ENCODE measurements at regions not wholly inside any gene's neighbourhood (a gene's known extent, or its start where the extent isn't known, plus 50 kb on each side); places are given as distances from the start of the nearest gene placed in this dataset.
"Not testable (repeated sequence)": the region's sequence is repeated elsewhere in the genome, so short reads cannot be mapped to it uniquely, and the experiment has no call there.

DNA sequence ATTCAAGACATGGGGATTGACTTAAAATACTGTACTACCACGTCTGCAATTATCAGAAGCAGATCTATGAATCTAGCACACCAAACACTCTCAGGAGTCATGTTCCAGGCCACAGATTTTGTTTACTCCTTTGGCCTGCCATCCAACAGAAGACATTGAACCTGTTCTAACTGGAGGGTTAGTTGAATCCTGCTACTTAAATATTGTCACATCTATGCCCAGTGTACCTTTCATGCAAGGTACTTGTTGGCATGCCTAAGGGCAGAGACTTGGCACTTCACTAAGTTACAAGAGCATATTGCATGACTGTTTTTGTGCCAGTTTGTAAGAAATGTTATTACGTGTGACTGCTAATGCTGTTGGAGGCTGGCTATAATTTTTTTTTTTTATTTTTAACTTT lies 126.9 kb upstream of the BCOR start:
- DNase-seq: no peak

DNA sequence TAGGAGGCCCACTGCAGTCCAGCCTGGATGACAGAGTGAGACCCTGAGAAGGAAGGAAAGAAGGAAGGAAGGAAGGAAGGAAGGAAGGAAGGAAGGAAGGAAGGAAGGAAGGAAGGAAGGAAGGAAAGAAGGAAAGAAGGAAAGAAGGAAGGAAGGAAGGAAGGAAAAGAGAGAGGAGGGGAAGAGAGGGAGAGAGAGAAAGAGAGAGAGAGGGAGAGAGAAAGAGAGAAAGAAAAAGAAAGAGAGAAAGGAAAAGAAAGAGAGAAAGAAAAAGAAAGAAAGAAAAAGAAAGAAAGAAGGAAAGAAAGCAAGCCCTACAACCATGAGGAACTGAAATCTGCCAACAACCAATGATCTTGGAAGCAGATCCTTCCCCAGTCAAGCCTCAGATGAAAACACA lies 124.9 kb upstream of the BCOR start:
- DNase-seq: not testable (repeated sequence)

DNA sequence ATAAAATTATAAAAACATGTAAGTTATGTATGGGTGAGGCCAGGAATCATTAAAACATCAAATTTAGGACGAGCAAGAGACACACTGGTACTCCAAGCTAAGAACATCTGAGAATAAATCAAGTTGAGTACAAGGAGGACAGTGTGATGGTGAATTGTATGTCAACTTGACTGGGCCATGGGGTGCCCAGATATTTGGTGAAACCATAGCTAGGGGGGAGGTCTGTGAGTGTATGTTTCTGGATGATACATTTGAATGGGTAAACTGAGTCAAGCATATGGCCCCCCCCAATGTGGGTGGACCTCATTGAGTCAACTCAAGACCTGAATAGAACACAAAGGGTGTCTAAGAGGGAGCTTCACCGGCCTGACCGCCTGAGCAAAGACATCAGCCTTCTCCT lies 115.3 kb upstream of the BCOR start:
- no peak for DNase-seq

DNA sequence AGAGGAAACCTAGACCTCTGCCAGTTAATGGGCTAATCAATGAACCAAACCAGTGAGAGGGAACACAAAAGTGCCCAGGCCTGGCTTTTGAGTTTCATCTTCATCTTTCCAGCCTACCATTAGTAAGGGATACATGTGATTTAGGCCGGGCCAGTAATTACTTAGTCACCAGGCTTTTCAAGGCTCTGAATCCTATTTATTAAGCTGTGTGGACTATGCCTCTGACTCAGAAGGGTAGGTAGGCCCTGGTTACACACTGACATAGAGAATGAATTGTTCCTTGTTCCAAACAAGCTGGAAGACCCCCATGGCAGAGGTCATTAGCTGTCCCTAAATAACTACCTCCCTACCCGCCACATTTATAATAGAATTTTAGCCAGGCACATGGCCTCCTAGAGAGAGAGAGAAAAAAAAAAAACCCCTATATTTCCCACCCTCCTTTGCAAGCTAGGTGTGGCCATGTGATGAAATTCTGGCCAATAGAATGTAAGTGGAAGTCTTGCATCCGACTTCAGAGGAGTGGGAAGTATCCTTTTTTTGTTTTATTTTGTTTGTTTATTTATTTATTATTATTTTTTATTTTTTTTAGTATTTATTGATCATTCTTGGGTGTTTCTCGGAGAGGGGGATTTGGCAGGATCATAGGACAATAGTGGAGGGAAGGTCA lies 112.3 kb upstream of the BCOR start:
- DNase-seq: no peak

DNA sequence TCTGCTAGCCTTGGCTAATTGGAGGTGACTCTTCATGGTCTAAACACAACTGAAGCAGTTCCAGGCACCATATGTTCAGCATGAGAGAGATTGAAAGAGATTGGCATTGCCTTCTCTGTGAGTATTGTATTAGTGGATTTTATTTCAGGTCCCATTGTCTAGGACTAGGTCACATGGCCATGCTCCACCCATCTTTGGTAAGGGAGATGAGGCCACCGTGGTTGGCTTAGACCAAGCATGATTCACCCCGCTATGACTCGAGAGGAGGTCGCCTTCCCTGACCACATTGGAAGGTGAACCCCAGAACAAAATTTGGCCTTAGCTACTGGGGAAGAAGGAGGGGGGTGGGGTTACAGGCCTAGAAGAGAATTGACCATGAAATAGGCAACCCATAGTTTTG lies 109.9 kb upstream of the BCOR start:
- no peak for DNase-seq

DNA sequence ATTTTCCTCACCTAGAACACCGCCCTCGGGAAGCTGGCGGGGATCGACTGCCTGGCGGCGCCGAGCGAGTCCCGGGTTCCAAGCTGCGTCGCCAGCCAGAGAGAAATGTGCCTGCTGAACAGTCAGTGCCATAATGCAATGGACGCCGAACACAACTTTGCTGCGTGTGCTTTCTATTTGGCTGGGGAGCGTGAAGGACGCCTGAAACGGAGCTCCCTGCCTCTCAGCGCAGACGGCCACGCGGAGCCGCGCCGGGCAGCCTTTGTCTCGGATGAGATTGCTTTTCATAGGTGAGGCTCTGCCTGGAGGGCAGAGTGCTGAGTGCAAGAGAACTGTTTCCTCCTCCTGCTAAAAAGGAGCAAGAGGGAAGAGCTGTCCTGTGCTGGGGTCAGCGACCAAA lies 107.7 kb upstream of the BCOR start:
- no peak for DNase-seq

DNA sequence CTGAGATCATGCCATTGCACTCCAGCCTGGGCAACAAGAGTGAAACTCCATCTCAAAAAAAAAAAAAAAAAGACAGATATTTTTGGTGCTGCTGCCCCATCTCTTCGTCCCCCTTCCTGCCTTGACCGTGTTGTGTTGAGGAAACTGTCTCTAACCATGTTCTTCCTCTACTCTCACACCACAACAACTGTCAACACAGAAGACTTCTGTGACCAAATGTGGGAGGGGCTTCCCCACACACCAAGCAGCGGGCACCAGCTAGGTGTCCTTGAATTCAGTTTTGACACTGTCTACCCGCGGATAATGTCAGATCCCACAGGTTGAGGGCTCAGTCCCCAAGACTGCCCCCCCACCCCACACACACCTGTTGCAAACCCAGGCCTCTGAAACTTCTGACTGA lies 104.7 kb upstream of the BCOR start:
- no peak for DNase-seq

DNA sequence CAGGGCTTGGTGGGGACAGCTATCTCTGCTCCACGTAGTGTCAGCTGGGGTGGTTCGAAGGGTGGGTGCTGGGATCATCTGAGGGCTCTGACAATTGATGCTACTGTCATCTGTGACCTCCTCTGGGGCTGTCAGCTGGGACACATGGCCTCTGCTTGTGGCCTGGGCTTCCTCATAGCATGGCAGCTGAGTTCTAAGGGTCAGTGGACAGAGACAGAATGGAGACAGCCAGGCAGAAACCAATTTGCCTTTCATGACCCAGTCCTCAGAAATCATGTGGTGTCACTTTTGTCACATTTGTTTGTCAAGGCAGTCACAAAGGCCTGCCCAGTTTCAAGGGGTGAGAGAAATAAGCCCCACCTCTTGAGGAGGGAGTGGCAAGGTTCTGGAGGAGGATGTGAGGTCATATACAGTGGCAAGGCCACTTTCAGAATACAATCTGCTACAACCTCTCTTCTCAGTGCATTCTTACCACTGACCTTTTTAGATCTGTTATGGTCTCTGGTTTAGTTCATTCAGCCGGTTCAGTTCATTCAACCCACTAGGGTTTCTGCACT lies 103.6 kb upstream of the BCOR start:
- no peak for DNase-seq

DNA sequence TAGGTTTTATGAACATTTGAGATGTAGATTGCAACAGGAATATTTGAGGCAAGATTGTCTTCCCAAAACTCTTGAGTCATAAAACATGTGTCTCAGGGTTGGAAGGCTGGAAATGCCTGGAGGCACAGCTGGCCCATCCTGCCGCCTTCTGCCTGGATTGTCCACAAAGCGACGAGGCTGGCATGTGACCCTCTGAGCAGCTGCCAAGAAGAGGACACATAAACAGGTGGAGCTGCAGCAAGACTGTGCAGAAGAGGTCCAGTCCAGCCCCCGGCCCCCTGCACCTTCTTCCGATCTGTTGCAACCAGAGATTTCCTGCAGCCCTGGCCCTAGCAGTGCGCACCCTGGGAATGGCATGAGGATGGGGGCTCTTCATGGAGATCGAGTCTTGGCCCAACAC lies 101.9 kb upstream of the BCOR start:
- DNase-seq: no peak

DNA sequence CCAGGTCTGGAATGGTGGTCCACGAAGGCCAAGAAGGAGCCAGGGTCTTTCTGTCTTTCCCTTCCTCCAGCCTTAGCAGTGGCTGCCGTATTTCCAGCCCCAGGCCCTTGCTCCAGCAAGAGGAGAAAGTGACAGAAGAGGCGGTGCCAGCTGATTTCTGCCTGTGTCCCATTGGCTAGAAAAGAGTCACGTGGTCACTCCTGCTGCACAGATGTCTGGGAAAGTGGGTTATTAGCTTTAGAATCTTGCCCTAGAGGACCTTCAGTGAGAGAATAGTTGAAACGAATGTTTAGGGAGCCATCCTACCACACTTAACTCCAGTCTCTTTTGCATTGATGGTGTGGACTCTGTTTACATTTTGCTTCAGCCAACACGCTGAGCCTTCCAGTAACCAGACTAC lies 99.3 kb upstream of the BCOR start:
- DNase-seq: no peak

DNA sequence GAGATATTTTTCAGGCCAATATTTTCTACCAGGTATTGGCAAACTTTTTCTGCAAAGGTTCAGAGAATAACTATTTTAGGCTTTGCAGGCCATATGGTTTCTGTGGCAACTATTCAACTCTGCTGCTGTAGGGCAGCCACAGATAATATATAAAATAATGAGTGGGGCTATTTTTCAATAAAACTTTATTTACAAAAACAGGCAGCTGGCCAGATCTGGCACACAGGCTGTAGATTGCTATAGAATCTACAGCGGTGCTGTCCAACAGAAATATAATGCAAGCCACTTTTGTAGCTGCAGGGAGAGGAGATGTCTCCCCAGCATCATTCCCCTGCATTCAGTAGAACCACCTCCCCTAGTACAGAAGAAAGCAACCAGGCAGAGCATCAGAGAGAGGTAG lies 97.6 kb upstream of the BCOR start:
- DNase-seq: no peak

DNA sequence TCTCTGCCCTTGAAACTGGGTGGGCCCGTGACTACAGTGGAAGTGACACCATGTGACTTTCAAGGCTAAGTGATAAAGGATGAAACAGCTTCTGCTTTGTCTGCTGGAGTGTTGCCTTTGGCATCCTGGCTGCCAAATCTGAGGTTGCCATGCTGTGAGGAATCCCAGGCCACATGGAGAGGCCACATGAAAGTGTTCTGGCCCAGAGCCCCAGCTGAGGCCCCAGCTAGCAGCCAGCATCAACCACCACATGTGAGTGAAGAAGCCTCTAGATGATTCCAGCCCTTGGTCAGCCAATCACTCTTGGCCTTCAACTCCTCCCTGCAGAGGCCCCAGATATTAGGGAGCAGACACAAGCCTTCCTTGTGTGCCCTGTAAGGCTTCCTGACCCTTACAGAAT lies 94.4 kb upstream of the BCOR start:
- DNase-seq: no peak

DNA sequence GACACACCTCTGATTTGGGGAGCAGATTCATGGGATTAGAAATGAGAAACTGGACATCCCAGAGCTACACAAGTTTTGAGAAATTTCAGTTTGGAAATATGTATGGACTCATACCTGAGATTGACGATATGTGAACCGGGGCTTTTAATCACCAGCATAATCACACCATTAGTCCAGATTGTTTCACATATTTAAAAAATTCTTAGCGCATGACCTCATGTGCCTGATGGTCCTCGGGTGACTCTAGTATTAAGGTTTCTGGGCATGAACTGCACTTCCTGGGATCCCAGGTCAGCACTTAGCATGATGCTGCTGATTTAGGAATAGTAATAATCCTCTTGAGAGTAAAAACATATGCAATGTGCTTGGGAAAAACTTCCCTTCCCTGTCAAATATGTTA lies 91.9 kb upstream of the BCOR start:
- DNase-seq: no peak

DNA sequence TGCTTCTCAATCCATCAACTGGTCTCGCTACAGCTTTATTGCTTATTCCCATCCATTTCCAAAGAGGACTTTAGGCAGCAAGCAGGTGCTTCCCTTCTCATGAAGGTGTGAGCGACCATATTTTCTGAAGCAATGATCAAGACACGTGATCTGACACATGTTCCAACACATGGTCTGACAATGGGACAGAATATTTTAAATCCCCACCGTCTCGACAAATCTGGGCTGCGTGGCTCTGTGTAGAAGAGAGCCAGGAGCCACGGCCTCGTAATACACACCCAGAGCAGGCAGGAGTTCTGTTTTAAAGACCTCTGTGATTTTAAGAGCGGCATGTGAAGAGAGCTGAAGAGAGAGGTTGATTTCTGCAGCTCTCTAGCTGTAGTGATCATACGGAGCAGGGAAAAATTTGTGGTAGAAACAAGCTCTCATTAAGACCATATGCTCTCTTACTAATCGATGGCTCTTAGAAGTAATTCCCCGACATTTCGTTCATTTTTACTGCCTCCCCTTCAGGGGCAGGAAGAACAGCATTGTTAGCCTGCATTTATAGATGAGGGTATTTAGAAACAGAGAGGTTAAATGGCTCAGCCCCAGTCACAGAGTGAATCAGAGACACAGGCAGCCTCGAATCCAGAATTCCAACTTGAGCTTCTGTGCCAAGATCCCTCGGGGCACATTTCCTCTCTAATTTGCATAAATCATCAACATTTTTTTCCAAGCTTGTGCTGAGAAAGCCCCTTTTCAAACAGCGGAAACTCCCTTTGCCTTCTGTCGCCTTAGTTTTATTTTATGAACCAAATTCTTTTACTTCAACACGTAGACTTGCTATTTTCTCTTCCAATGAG lies 91.0 kb upstream of the BCOR start:
- no peak for DNase-seq

DNA sequence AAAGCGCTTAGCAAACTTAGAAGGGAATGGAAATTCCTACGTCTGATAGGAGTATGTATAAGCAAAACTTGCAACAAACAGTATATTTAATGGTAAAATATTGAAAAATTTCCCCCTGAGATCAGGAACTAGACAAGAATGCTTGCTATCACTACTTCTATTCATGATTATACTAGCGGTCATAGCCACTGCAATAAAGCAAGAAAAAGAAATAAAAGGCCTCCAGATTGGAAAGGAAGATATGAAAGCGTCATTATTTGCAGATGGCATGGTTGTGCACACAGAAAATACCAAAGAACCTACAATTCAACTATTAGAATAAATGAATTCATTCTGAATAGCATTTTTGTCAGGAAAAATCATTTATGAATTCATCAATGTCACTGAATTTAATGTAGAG lies 87.2 kb upstream of the BCOR start:
- DNase-seq: no peak

DNA sequence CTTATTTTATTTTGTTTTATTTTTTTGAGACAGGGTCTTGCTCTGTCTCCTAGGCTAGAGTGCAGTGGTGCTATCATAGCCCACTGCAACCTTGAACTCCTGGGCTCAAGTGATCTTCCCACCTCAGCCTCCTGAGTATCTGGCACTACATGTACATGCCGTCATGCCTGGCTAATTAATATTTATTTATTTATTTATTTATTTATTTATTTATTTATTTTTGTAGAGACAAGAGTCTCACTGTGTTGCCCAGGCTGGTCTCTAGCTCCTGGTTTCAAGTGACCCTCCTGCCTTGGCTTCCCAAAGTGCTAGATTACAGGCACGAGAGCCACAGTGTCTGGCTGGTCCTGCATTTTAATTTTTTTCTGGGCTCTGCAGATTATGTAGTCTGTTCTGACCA lies 84.9 kb upstream of the BCOR start:
- no peak for DNase-seq

DNA sequence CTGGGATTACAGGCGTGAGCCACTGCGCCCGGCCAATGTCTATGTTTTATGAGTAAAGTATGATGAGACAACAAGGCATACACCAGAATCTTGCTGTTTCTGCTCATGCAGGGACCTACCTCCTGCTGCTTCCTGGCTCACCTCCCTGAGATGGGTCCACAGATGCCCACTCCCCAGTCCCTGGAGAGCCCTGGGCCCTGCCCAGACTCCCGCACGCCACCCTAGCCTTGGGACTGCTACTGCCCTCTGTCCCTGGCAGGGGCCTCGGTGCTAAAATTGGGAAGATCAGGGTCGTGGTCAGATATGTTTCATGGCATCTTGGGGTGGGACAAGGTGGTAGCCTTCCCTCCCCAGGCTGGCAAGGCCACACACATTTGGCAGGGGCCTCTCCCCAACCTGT lies 84.3 kb upstream of the BCOR start:
- no peak for DNase-seq

DNA sequence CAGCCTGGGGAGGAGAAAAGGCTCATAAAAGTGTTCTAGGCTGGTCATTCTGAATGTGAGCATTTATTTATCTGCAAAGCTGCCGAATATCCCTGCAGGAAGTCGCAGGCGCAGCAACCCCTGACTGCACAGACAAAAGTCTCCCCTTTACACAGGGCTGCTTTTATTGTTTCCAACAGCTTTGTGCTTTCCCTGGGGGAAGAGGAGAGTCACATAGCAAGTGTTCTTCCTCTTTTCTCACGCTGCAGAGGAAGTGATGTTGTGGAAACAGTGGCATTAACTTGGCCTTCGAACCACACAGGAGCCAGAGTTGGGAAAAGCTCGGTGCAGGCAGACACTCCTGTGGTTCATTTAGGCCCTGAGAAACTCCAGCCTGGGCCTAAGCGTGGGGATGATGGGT lies 81.5 kb upstream of the BCOR start:
- DNase-seq: no peak

DNA sequence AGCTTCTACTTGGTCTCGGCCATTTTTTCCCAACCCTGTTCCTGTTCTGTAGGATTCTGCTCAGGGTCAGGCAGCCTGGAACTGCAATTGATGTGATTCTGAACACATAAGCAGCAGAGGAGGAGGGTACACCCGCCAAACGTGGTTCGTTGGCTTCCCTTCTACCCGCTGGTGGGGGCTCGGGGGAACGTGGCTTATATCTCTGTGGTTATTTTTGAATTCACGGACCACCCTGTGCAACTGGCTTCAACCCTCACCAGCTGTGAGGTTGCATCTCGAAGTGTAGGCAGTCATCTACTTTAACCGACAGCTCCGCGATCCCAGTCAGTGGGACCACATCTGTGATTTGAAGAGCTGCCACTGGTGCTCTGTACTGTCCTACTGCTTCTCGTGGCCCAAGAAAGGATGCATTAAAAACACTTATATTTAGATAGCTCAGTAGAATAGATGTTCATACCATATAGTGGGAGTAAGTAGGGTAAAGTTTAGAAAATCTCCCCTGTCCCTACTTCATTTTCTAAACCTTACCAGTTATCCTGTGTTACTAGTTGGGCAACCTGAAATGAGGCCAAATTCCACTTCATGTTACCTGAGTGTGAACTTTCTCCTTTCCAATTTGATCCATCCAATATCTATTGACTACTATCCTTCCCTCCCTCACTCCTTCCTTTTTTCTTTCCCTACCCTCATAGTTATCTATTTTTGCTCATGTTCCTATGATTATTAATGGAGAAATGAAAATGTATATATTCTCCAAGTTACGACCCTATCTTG lies 80.4 kb upstream of the BCOR start:
- no peak for DNase-seq

DNA sequence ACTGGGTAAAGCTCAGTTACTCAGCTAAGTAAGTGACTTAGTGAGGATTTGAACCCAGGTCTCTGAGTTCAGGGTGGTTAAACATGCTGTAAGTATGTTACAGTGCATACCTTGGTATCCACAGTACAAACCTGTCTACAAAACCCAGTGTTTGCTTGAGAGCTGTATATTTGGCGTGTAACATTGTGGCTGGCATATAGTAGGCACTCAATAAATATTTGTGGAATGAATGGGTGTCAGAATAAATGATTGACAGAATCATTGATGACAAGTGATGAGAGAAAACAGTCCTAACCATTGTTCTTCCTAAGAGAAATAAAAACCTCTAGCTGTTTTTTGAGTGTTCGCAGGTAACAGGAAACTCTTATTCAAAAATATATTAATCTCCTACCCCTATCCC lies 79.7 kb upstream of the BCOR start:
- DNase-seq: no peak

DNA sequence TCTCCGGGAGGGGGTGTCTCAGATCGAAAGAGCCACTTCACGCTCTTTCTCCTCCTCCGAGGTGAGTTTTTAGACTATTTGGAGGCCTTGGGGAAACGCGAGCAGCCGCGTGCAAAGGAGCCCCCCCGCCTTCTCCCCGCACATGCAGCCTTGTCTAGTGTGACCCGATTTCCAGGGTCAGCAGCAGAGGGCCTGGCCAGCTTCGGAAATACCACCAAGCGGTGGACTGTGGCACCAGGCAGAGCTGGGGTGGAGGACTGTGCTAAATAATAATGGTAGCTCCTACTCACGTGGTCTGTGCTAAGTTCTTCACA lies 79.3 kb upstream of the BCOR start:
- peak; percentile 56 for DNase-seq

DNA sequence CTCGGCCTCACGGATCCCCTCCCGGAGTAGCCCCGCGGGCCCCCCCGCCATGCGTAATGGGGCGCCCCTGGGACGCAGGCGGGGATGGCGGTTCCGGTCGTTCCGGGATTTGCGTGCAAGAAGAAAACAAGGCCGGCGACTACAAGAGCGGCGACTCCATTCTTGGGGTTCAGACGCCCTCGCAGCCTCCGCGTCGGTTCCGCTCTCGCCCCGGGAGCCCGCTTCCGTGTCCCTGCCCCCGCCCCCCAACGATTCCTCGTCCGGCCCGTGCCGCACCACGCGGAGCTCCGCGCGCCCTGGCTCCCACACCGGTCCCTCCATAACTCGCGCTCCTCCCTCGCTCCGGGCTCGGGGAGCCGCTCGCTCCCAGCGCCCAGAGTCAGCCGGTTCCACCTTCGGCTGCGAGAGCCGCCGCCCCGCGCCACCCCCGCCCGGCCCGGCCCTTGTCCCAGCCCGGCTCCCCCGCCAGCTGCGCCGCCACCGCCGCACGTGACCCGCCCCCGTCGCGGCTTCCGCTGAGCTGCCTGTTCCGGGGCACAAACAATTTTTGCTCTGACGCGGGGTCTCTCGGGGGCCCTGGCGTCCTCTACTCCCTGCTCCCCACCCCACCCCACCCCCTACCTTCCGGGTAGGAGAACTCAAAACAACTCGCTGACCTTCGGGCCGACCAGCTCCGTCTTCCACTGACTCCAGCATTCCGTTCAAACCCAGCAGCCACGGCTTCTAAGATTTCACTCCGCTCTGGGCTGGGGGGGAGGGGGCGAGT lies 78.8 kb upstream of the BCOR start:
- DNase-seq: peak; percentile 80

Measured in activated naive CD4-positive, alpha-beta T cell treated with Interleukin-2 at 50 U/mL for 16 hours (primary cell).